A673 (cell line): ENCODE measurements at regions not wholly inside any gene's neighbourhood (a gene's known extent, or its start where the extent isn't known, plus 50 kb on each side); places are given as distances from the start of the nearest gene placed in this dataset.
"Not testable (repeated sequence)": the region's sequence is repeated elsewhere in the genome, so short reads cannot be mapped to it uniquely, and the experiment has no call there.

Experiments
- BruUV-seq: library from RNA; stranded (reverse); fragments of 400-500 nt; replicated peaks from 2 replicates; lab custom pipeline; 2021; lab: Mats Ljungman, UMichigan
- CTCF ChIA-PET: fragments of 300-600 bp; sonication (Branson Sonifier 250); formaldehyde crosslinking; loops from one replicate; lab custom pipeline; 2022; ENCODE audit warnings: antibody characterized with exemption; lab: Charles Lee
- POLR2A ChIA-PET: fragments of 300-600 bp; sonication (Branson Sonifier 250); formaldehyde crosslinking; loops from one replicate; lab custom pipeline; 2022; ENCODE audit warnings: antibody characterized with exemption; ENCODE audit not compliant: low non-redundant PET; lab: Charles Lee
- DNase-seq: peaks from one replicate; pipeline ENCODE4 v3.0.0-alpha.2; 2015; ENCODE audit warnings: low spot score
- H3K27ac ChIP-seq: fragments of 200-600 bp; sonication (generic); 2 replicates; pipeline ENCODE4 v1.5.1; 2016; ENCODE audit warnings: mixed run types, low read depth, mild to moderate bottlenecking, mixed read lengths, antibody characterized with exemption, low read length; ENCODE audit not compliant: poor library complexity, severe bottlenecking
- H3K27me3 ChIP-seq: fragments of 200-600 bp; sonication (generic); replicated peaks from 2 replicates; pipeline ENCODE4 v1.6.1; 2017; ENCODE audit warnings: mixed run types, low read depth, mild to moderate bottlenecking, mixed read lengths, antibody characterized with exemption, low read length; ENCODE audit not compliant: insufficient read depth, poor library complexity
- H3K36me3 ChIP-seq: fragments of 200-600 bp; sonication (generic); 2 replicates; pipeline ENCODE4 v1.6.1; 2016; ENCODE audit warnings: mixed run types, mild to moderate bottlenecking, mixed read lengths, antibody characterized with exemption, low read length; ENCODE audit not compliant: insufficient read depth, poor library complexity, severe bottlenecking
- H3K4me1 ChIP-seq: fragments of 200-600 bp; sonication (generic); 2 replicates; pipeline ENCODE4 v1.6.1; 2017; ENCODE audit warnings: mixed run types, mild to moderate bottlenecking, mixed read lengths, antibody characterized with exemption, low read length; ENCODE audit not compliant: insufficient read depth, poor library complexity, severe bottlenecking
- H3K4me3 ChIP-seq: fragments of 200-600 bp; sonication (generic); 2 replicates; pipeline ENCODE4 v1.5.1; 2016; ENCODE audit warnings: low read depth, mixed run types, mild to moderate bottlenecking, mixed read lengths, low read length; ENCODE audit not compliant: poor library complexity, severe bottlenecking
- H3K9me3 ChIP-seq: fragments of 200-600 bp; sonication (generic); 2 replicates; pipeline ENCODE4 v1.6.1; 2016; ENCODE audit warnings: mixed run types, low read depth, mild to moderate bottlenecking, mixed read lengths, antibody characterized with exemption, low read length; ENCODE audit not compliant: poor library complexity, severe bottlenecking
- EZH2 ChIP-seq: fragments of 200-600 bp; sonication (generic); IDR thresholded peaks from 2 replicates; pipeline ENCODE4 v1.6.1; 2017; ENCODE audit warnings: borderline replicate concordance, low read depth, mild to moderate bottlenecking, mixed read lengths, antibody characterized with exemption, low read length; ENCODE audit not compliant: poor library complexity, severe bottlenecking
- intact Hi-C: fragments of 100-400 bp; cut with micrococcal nuclease; formaldehyde crosslinking; loops from one replicate; pipeline ENCODE4 v1.10.0; 2022; ENCODE audit not compliant: unreplicated experiment
- TF ChIP-seq, protein P1 (sequence below): fragments of 300-800, 200-600 bp; sonication (generic); conservative IDR thresholded peaks from 2 replicates; pipeline ENCODE4 v1.5.1; 2017; ENCODE audit warnings: low read depth, mild to moderate bottlenecking, antibody characterized with exemption, low read length, moderate library complexity, mixed read lengths

DNA sequence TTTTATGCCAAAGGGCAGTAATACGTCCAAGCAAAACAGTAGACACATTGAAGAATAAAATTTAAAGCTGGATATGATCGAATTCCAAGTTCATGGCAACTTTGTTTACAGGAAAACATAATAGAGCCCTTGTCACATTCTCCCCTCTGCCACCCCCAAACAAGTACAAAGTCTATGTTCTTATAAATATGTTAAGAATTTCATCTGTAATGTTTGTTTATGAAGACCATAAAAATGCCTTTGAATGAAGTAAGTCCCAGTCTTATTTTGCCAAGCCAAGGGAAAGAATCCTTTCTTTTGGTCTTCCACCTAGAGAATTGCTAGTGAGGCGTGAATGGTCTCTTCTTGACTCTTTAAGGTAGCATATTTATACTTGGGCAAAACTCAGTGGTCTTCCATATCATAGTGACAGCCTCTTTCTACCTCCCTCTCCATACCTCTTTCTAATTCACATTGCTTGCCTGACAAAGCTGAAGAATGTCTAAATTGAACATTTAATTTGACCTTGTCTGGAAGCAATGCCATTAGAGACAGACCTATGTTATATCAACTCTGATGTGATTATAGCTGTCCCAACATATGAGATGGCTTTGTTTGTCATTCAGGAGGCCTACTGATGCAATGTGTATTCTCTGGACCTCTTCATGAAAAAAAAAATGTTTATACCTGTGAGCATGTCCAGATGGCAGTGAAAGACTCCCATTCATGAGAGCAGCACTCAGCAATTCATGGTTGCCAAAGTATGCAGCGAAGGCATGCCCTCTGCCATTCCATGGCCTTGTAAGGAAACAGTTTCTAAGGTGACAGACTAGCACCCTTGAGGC is 70.6 kb upstream of the CCN2 start:
- TF ChIP-seq, protein P1, sequence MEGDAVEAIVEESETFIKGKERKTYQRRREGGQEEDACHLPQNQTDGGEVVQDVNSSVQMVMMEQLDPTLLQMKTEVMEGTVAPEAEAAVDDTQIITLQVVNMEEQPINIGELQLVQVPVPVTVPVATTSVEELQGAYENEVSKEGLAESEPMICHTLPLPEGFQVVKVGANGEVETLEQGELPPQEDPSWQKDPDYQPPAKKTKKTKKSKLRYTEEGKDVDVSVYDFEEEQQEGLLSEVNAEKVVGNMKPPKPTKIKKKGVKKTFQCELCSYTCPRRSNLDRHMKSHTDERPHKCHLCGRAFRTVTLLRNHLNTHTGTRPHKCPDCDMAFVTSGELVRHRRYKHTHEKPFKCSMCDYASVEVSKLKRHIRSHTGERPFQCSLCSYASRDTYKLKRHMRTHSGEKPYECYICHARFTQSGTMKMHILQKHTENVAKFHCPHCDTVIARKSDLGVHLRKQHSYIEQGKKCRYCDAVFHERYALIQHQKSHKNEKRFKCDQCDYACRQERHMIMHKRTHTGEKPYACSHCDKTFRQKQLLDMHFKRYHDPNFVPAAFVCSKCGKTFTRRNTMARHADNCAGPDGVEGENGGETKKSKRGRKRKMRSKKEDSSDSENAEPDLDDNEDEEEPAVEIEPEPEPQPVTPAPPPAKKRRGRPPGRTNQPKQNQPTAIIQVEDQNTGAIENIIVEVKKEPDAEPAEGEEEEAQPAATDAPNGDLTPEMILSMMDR = no peak
- no peak for TF ChIP-seq EZH2
- BruUV-seq = no TSS peak
- no peaks in the 10 kb centered on the region for H3K9me3 ChIP-seq
- intact Hi-C loops = no loop called here
- H3K27me3 ChIP-seq = no peaks in the 10 kb centered on the region
- H3K4me1 ChIP-seq = no peaks in the 10 kb centered on the region
- H3K36me3 ChIP-seq = no peaks in the 10 kb centered on the region
- H3K27ac ChIP-seq = no peak overlapping the region
- ChIA-PET POLR2A (no interaction called here), CTCF (no interaction called here)
- DNase-seq = no peak
- no peak overlapping the region for H3K4me3 ChIP-seq

DNA sequence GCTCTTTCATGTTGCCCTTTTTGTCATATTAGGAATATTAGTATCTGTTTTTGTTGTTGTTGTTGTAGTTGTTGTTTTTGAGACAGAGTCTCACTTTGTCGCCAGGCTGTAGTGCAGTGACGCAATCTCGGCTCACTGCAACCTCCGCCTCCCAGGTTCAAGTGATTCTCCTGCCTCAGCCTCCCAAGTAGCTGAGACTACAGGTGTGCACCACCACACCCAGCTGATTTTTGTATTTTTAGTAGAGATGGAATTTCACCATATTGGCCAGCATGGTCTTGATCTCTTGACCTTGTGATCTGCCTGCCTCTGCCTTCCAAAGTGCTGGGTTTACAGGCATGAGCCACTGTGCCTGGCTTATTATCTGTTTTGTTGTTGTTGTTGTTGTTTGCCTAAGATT is 69.7 kb upstream of the CCN2 start:
- BruUV-seq, H3K4me1 ChIP-seq, CTCF ChIA-PET, H3K4me3 ChIP-seq, H3K36me3 ChIP-seq, H3K27ac ChIP-seq, H3K9me3 ChIP-seq, POLR2A ChIA-PET, DNase-seq, H3K27me3 ChIP-seq, intact Hi-C loops: not testable (repeated sequence)

DNA sequence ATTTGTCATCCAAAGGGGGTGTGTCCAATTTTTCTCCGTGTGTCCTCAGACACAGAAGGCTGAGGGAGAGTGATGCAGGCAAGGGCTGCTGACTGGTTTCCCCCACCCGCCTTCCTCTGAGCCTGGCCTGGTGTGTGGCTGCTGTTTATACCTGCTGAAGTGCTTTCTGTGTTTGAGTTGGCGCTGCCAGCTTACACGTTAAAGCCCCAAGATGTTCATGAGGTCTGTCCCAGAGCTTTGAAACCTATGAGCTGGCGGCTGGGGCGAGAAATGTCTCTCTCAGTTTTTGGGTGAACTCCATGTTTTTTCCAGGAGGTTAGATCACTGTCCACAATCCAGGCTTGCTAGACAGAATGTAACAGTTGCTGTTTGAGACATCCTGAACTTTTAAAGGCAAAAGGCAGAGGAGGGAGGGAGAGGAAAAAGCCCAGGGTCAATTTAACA is 69.0 kb upstream of the CCN2 start:
- intact Hi-C loops = no loop called here
- TF ChIP-seq, protein P1 = no peak
- TF ChIP-seq EZH2 = no peak
- no peak overlapping the region for H3K27ac ChIP-seq
- ChIA-PET POLR2A (no interaction called here), CTCF (no interaction called here)
- no peak overlapping the region for H3K4me3 ChIP-seq
- no peaks in the 10 kb centered on the region for H3K9me3 ChIP-seq
- no TSS peak for BruUV-seq
- no peaks in the 10 kb centered on the region for H3K4me1 ChIP-seq
- no peaks in the 10 kb centered on the region for H3K27me3 ChIP-seq
- no peak for DNase-seq
- H3K36me3 ChIP-seq = no peaks in the 10 kb centered on the region

DNA sequence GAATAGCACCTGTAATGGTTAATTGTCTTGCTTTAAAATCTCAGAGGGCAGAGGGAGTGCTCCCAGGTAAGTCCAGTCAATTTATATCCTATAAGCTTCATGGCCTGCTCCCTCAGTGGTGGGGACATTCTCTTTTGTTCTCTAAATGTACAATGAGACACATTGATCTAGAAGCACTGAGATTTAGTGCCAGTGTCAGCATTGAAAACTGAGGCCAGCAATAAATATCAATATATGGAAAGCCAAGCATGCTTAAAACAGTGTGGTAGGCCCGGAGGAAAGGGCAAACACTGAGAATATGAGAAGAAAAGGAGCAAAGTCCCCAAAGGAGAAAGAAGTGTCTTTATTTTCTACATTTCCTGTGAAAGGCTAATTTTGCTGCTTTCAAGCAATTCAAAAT is 68.4 kb upstream of the CCN2 start:
- Histone ChIP-seq H3K36me3 (no peaks in the 10 kb centered on the region), H3K27me3 (no peaks in the 10 kb centered on the region), H3K27ac (no peak overlapping the region), H3K4me3 (no peak overlapping the region), H3K4me1 (no peaks in the 10 kb centered on the region), H3K9me3 (no peaks in the 10 kb centered on the region)
- ChIA-PET POLR2A (no interaction called here), CTCF (no interaction called here)
- no peak for TF ChIP-seq EZH2
- TF ChIP-seq, protein P1 = no peak
- no peak for DNase-seq
- intact Hi-C loops = no loop called here
- no TSS peak for BruUV-seq
